Activated T-cell treated with anti-CD3 and anti-CD28 coated beads, Interleukin-2, amount 50 U/mL, for 72 hours (primary cell): ENCODE measurements at regions not wholly inside any gene's neighbourhood (a gene's known extent, or its start where the extent isn't known, plus 50 kb on each side); places are given as distances from the start of the nearest gene placed in this dataset.

Experiments
- ATAC-seq, 2 donors: fragments of 150-1000 bp; cut with Tn5 transposase; replicated peaks in 1 of 2; 2 replicates each; pipeline ENCODE4 v1.10.0; 2021; ENCODE audit warnings: moderate library complexity in 2 of 2, mild to moderate bottlenecking in 1 of 2
- DNase-seq, 2 donors: peaks; one replicate each; pipeline ENCODE4 v3.0.0; 2021 to 2022; ENCODE audit warnings: mixed read lengths in 1 of 2
- H3K27ac Mint-ChIP-seq: one replicate; pipeline ENCODE4 v1.8.0; 2022; ENCODE audit warnings: mild to moderate bottlenecking, moderate library complexity, mixed read lengths
- H3K27me3 Mint-ChIP-seq: one replicate; pipeline ENCODE4 v1.8.0; 2022; ENCODE audit warnings: low read depth, mixed read lengths
- H3K36me3 Mint-ChIP-seq, 2 donors: one replicate each; pipeline ENCODE4 v1.8.0; 2022; ENCODE audit warnings: mixed read lengths in 2 of 2, mild to moderate bottlenecking in 1 of 2; ENCODE audit not compliant: insufficient read depth in 2 of 2
- H3K4me1 Mint-ChIP-seq: one replicate; pipeline ENCODE4 v1.8.0; 2022; ENCODE audit warnings: low read depth, mixed read lengths
- H3K4me3 Mint-ChIP-seq, 2 donors: one replicate each; pipeline ENCODE4 v1.8.0; 2022; ENCODE audit warnings: mild to moderate bottlenecking in 2 of 2, mixed read lengths in 2 of 2, moderate library complexity in 2 of 2
- H3K9me3 Mint-ChIP-seq, 2 donors: one replicate each; pipeline ENCODE4 v1.8.0; 2022; ENCODE audit warnings: mixed read lengths in 2 of 2

- Mint-ChIP-seq H3K9me3 (peaks cover 0 to 2% of the 10 kb centered on the region in 2 donors), H3K27ac (no peak overlapping the region), H3K4me1 (no peaks in the 10 kb centered on the region), H3K27me3 (peaks cover 18% of the 10 kb centered on the region), H3K4me3 (no peak overlapping the region), H3K36me3 (no peaks in the 10 kb centered on the region)
- ATAC-seq, result peak; percentile 27 to 48
- DNase-seq, result peak; percentile 21 to 27
These were observed 166.7 kb upstream of the PRNP start for GRCh38 chr20:4519534-4519933.

- no peaks in the 10 kb centered on the region for H3K36me3 Mint-ChIP-seq
- DNase-seq (no peak), ATAC-seq (no peak)
- no peaks in the 10 kb centered on the region for H3K9me3 Mint-ChIP-seq
- no peak overlapping the region for H3K4me3 Mint-ChIP-seq
- H3K4me1 Mint-ChIP-seq, result no peaks in the 10 kb centered on the region
- H3K27me3 Mint-ChIP-seq, result peaks cover 28% of the 10 kb centered on the region
- H3K27ac Mint-ChIP-seq, result no peak overlapping the region
These were observed 169.4 kb upstream of the PRNP start for GRCh38 chr20:4516876-4517275.

- Mint-ChIP-seq H3K4me3 (no peak overlapping the region), H3K4me1 (no peaks in the 10 kb centered on the region), H3K36me3 (peaks cover 0 to 2% of the 10 kb centered on the region in 2 donors), H3K27ac (no peak overlapping the region), H3K9me3 (peaks cover 0 to 6% of the 10 kb centered on the region in 2 donors), H3K27me3 (peaks cover 41% of the 10 kb centered on the region)
- ATAC-seq (no peak), DNase-seq (no peak)
These were observed 172.5 kb upstream of the PRNP start for GRCh38 chr20:4513720-4514119.

- DNase-seq, result no peak
- H3K27ac Mint-ChIP-seq, result no peak overlapping the region
- H3K27me3 Mint-ChIP-seq, result peaks cover 37% of the 10 kb centered on the region
These were observed 173.2 kb upstream of the PRNP start for GRCh38 chr20:4512891-4513550.

GRCh38 chr20:4511776-4512175, 174.5 kb upstream of the PRNP start:
- DNase-seq (no peak), ATAC-seq (no peak)
- Mint-ChIP-seq H3K36me3 (peaks cover 0 to 2% of the 10 kb centered on the region in 2 donors), H3K4me3 (no peak overlapping the region), H3K27ac (no peak overlapping the region), H3K9me3 (peaks cover 0 to 6% of the 10 kb centered on the region in 2 donors), H3K4me1 (no peaks in the 10 kb centered on the region), H3K27me3 (peaks cover 30% of the 10 kb centered on the region)

More at GRCh38 chr20:4512891-4513550, 173.2 kb upstream of the PRNP start:
- H3K4me1 Mint-ChIP-seq, result no peaks in the 10 kb centered on the region
- peaks cover 0 to 6% of the 10 kb centered on the region in 2 donors for H3K9me3 Mint-ChIP-seq
- no peak for ATAC-seq
- H3K4me3 Mint-ChIP-seq, result no peak overlapping the region
- peaks cover 0 to 2% of the 10 kb centered on the region in 2 donors for H3K36me3 Mint-ChIP-seq

GRCh38 chr20:4509825-4510522, 176.3 kb upstream of the PRNP start:
- Mint-ChIP-seq H3K9me3 (peaks cover 0 to 6% of the 10 kb centered on the region in 2 donors), H3K4me3 (no peak overlapping the region), H3K27ac (no peak overlapping the region), H3K4me1 (no peaks in the 10 kb centered on the region), H3K27me3 (peaks cover 35% of the 10 kb centered on the region), H3K36me3 (peaks cover 0 to 2% of the 10 kb centered on the region in 2 donors)
- ATAC-seq, result no peak
- no peak for DNase-seq

GRCh38 chr20:4508773-4509172, 177.5 kb upstream of the PRNP start:
- Mint-ChIP-seq H3K27ac (no peak overlapping the region), H3K4me1 (no peaks in the 10 kb centered on the region), H3K27me3 (peaks cover 42% of the 10 kb centered on the region), H3K9me3 (peaks cover 0 to 6% of the 10 kb centered on the region in 2 donors), H3K36me3 (peaks cover 0 to 2% of the 10 kb centered on the region in 2 donors), H3K4me3 (no peak overlapping the region)
- DNase-seq (no peak), ATAC-seq (no peak)

- H3K27ac Mint-ChIP-seq, result no peak overlapping the region
- H3K9me3 Mint-ChIP-seq, result peaks cover 0 to 6% of the 10 kb centered on the region in 2 donors
- ATAC-seq (no peak), DNase-seq (no peak)
- peaks cover 37% of the 10 kb centered on the region for H3K27me3 Mint-ChIP-seq
- H3K4me1 Mint-ChIP-seq, result no peaks in the 10 kb centered on the region
- H3K4me3 Mint-ChIP-seq, result no peak overlapping the region
- peaks cover 0 to 2% of the 10 kb centered on the region in 2 donors for H3K36me3 Mint-ChIP-seq
These were observed 179.0 kb upstream of the PRNP start for GRCh38 chr20:4507288-4507719.

- Mint-ChIP-seq H3K36me3 (no peaks in the 10 kb centered on the region), H3K4me3 (no peak overlapping the region), H3K27me3 (peaks cover 23% of the 10 kb centered on the region), H3K4me1 (no peaks in the 10 kb centered on the region), H3K27ac (no peak overlapping the region), H3K9me3 (peaks cover 0 to under 1% of the 10 kb centered on the region in 2 donors)
- ATAC-seq, result no peak
- DNase-seq, result no peak
These were observed 181.4 kb upstream of the PRNP start for GRCh38 chr20:4504814-4505213.

GRCh38 chr20:4502756-4503155, 183.5 kb upstream of the PRNP start:
- H3K4me3 Mint-ChIP-seq, result no peak overlapping the region
- H3K27me3 Mint-ChIP-seq, result peaks cover 38% of the 10 kb centered on the region
- peaks cover 0 to 3% of the 10 kb centered on the region in 2 donors for H3K9me3 Mint-ChIP-seq
- no peaks in the 10 kb centered on the region for H3K36me3 Mint-ChIP-seq
- H3K27ac Mint-ChIP-seq, result no peak overlapping the region
- DNase-seq (no peak), ATAC-seq (no peak)
- no peaks in the 10 kb centered on the region for H3K4me1 Mint-ChIP-seq

- no peak overlapping the region for H3K4me3 Mint-ChIP-seq
- no peak overlapping the region for H3K27ac Mint-ChIP-seq
- no peaks in the 10 kb centered on the region for H3K4me1 Mint-ChIP-seq
- H3K9me3 Mint-ChIP-seq, result peaks cover 0 to 2% of the 10 kb centered on the region in 2 donors
- no peaks in the 10 kb centered on the region for H3K36me3 Mint-ChIP-seq
- no peak for ATAC-seq
- peaks cover 21% of the 10 kb centered on the region for H3K27me3 Mint-ChIP-seq
- DNase-seq, result no peak
These were observed 192.9 kb upstream of the PRNP start for GRCh38 chr20:4493386-4493785.

- ATAC-seq (no peak), DNase-seq (no peak)
- Mint-ChIP-seq H3K9me3 (no peaks in the 10 kb centered on the region), H3K27ac (no peak overlapping the region), H3K4me3 (no peak overlapping the region), H3K27me3 (peaks cover 24% of the 10 kb centered on the region), H3K36me3 (no peaks in the 10 kb centered on the region), H3K4me1 (no peaks in the 10 kb centered on the region)
These were observed 194.6 kb upstream of the PRNP start for GRCh38 chr20:4491643-4492042.

GRCh38 chr20:4490606-4491280, 195.5 kb upstream of the PRNP start:
- Mint-ChIP-seq H3K27ac (no peak overlapping the region), H3K4me3 (no peak overlapping the region), H3K36me3 (no peaks in the 10 kb centered on the region), H3K4me1 (no peaks in the 10 kb centered on the region), H3K27me3 (peaks cover 24% of the 10 kb centered on the region), H3K9me3 (no peaks in the 10 kb centered on the region)
- ATAC-seq (no peak), DNase-seq (no peak)
